ENCODE measurements at regions not wholly inside any gene's neighbourhood (a gene's known extent, or its start where the extent isn't known, plus 50 kb on each side); places are given as distances from the start of the nearest gene placed in this dataset.

GRCh38 chr5:164010900-164011299, 505.5 kb downstream of the MAT2B start:
- no peak for ATAC-seq
- TF ChIP-seq ZFP30 (CRISPR knock-in tag; IDR thresholded peaks at IDR 0.05) (no peak), BACH2 (CRISPR knock-in tag; IDR thresholded peaks at IDR 0.05; ENCODE audit: borderline replicate concordance) (no peak), TCF4 (CRISPR knock-in tag; IDR thresholded peaks at IDR 0.05; ENCODE audit: borderline replicate concordance) (no peak), CSRNP3 (CRISPR knock-in tag; IDR thresholded peaks at IDR 0.05) (no peak), RARB (CRISPR knock-in tag; IDR thresholded peaks at IDR 0.05) (no peak), ZNF8 (CRISPR knock-in tag; IDR thresholded peaks at IDR 0.05) (no peak), ISL1 (CRISPR knock-in tag; IDR thresholded peaks at IDR 0.05) (no peak), OSR1 (CRISPR knock-in tag; IDR thresholded peaks at IDR 0.05) (no peak), CSDC2 (CRISPR knock-in tag; IDR thresholded peaks at IDR 0.05) (no peak), ZFP3 (CRISPR knock-in tag; IDR thresholded peaks at IDR 0.05) (no peak), ZC3H10 (CRISPR knock-in tag; IDR thresholded peaks at IDR 0.05) (no peak), ZNF565 (CRISPR knock-in tag; conservative IDR thresholded peaks at IDR 0.05; ENCODE audit: low read depth) (no peak), PPARA (CRISPR knock-in tag; IDR thresholded peaks at IDR 0.05; ENCODE audit: borderline replicate concordance) (no peak)
- TF ChIP-seq, protein P1, sequence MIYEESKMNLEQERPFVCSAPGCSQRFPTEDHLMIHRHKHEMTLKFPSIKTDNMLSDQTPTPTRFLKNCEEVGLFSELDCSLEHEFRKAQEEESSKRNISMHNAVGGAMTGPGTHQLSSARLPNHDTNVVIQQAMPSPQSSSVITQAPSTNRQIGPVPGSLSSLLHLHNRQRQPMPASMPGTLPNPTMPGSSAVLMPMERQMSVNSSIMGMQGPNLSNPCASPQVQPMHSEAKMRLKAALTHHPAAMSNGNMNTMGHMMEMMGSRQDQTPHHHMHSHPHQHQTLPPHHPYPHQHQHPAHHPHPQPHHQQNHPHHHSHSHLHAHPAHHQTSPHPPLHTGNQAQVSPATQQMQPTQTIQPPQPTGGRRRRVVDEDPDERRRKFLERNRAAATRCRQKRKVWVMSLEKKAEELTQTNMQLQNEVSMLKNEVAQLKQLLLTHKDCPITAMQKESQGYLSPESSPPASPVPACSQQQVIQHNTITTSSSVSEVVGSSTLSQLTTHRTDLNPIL (CRISPR knock-in tag; IDR thresholded peaks at IDR 0.05; ENCODE audit: low read depth), result no peak
- TF ChIP-seq, protein P2, sequence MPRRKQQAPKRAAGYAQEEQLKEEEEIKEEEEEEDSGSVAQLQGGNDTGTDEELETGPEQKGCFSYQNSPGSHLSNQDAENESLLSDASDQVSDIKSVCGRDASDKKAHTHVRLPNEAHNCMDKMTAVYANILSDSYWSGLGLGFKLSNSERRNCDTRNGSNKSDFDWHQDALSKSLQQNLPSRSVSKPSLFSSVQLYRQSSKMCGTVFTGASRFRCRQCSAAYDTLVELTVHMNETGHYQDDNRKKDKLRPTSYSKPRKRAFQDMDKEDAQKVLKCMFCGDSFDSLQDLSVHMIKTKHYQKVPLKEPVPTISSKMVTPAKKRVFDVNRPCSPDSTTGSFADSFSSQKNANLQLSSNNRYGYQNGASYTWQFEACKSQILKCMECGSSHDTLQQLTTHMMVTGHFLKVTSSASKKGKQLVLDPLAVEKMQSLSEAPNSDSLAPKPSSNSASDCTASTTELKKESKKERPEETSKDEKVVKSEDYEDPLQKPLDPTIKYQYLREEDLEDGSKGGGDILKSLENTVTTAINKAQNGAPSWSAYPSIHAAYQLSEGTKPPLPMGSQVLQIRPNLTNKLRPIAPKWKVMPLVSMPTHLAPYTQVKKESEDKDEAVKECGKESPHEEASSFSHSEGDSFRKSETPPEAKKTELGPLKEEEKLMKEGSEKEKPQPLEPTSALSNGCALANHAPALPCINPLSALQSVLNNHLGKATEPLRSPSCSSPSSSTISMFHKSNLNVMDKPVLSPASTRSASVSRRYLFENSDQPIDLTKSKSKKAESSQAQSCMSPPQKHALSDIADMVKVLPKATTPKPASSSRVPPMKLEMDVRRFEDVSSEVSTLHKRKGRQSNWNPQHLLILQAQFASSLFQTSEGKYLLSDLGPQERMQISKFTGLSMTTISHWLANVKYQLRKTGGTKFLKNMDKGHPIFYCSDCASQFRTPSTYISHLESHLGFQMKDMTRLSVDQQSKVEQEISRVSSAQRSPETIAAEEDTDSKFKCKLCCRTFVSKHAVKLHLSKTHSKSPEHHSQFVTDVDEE (CRISPR knock-in tag; IDR thresholded peaks at IDR 0.05), result no peak

- TF ChIP-seq ISL1 (CRISPR knock-in tag; IDR thresholded peaks at IDR 0.05), result no peak
- no peak for TF ChIP-seq ZNF70 (CRISPR knock-in tag; IDR thresholded peaks at IDR 0.05)
- no peak for ATAC-seq
Measured at GRCh38 chr5:164012371-164012770, 507.0 kb downstream of the MAT2B start.

- ATAC-seq, result peak; percentile 91
- TF ChIP-seq CSDC2 (CRISPR knock-in tag; IDR thresholded peaks at IDR 0.05) (no peak), ZFP30 (CRISPR knock-in tag; IDR thresholded peaks at IDR 0.05) (no peak)
Measured at GRCh38 chr5:164013077-164013670, 507.8 kb downstream of the MAT2B start.

DNA sequence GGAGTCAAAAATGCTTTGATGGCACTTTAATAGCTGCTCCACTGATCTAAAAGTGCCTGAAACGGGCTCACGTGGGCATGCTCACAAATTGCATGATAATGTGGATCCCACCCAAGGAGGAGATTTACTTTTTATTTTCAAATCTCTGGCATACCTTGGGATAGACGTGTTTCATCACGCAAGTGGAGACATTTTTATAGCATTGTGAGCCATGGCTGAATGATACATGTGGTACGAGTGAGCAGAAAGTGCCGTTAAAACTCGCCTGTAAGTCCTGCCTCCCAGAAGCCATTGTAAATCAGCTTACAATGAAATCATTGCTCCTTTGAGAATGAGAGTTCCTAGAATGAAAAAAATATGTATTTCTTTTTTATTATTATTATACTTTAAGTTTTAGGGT, 514.7 kb downstream of the MAT2B start:
- TF ChIP-seq ZFP30 (CRISPR knock-in tag; IDR thresholded peaks at IDR 0.05), result no peak
- no peak for TF ChIP-seq ZNF565 (CRISPR knock-in tag; conservative IDR thresholded peaks at IDR 0.05; ENCODE audit: low read depth)
- no peak for TF ChIP-seq ZNF8 (CRISPR knock-in tag; IDR thresholded peaks at IDR 0.05)
- TF ChIP-seq TOX (CRISPR knock-in tag; IDR thresholded peaks at IDR 0.05; ENCODE audit: borderline replicate concordance), result no peak
- TF ChIP-seq ZFP3 (CRISPR knock-in tag; IDR thresholded peaks at IDR 0.05), result no peak
- no peak for TF ChIP-seq SNAI2 (CRISPR knock-in tag; IDR thresholded peaks at IDR 0.05)
- no peak for TF ChIP-seq ESRRG (CRISPR knock-in tag; IDR thresholded peaks at IDR 0.05)
- ATAC-seq, result no peak

GRCh38 chr5:164027738-164028137, 522.3 kb downstream of the MAT2B start:
- ATAC-seq, result no peak
- TF ChIP-seq SNAI2 (CRISPR knock-in tag; IDR thresholded peaks at IDR 0.05) (no peak), PPARA (CRISPR knock-in tag; IDR thresholded peaks at IDR 0.05; ENCODE audit: borderline replicate concordance) (no peak), OSR1 (CRISPR knock-in tag; IDR thresholded peaks at IDR 0.05) (no peak), ZNF8 (CRISPR knock-in tag; IDR thresholded peaks at IDR 0.05) (no peak), TOX (CRISPR knock-in tag; IDR thresholded peaks at IDR 0.05; ENCODE audit: borderline replicate concordance) (no peak)
- TF ChIP-seq, protein P2 (CRISPR knock-in tag; IDR thresholded peaks at IDR 0.05), result no peak
- TF ChIP-seq, protein P1 (CRISPR knock-in tag; IDR thresholded peaks at IDR 0.05; ENCODE audit: low read depth), result no peak

Measured in SK-N-SH treated with all-trans-retinoic acid at 6 μM for 48 hours (cell line).